ENCODE measurements at regions not wholly inside any gene's neighbourhood (a gene's known extent, or its start where the extent isn't known, plus 50 kb on each side); places are given as distances from the start of the nearest gene placed in this dataset.

GRCh38 chr17:73774852-73775251 is 130.6 kb upstream of the SDK2 start:
- no peak for TF ChIP-seq CTCF (IDR thresholded peaks at IDR 0.05; ENCODE audit: insufficient read depth, low read depth, low read length)
- DNase-seq (ENCODE audit: low read depth): peak; percentile 18
- no peak overlapping the region for H3K4me3 ChIP-seq (ENCODE audit: low read depth, low read length)

DNA sequence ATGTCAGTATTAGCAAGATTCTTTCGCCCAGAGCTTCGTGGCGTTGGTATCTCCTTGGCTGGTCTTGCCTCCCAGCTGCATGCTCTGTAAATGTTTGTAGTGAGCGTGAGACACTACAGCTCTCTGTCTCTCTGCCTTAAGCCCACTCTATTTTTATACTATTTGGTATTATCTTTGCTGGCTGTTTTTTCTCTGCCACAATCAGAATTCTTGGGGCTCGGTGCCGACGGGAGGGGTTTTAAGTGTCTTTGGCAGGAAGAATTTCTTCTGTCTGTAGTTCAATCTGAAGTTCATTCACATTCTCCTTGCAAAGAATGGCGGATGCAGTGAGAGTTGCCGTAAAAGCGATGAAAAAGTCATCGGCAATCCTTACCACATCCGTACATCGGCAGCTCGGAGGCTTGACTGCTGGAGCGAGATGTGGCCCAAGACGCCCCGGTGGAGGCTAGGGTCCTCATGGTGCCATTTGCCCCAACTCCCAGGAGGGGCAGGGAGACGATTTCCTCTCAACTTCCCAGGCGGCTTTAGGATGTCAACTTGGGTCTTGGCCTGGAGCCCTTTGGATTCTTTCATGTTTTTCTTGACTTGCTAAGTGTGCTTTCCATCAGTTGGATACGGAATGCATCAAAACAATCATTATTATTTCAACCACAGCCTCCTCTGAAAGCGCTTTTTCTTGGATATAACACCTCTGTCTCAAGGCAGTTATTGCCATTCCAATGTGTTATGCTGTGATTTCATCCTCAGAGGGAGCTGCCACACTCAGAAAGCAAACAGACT is 132.3 kb upstream of the SDK2 start:
- TF ChIP-seq CTCF (IDR thresholded peaks at IDR 0.05; ENCODE audit: insufficient read depth, low read depth, low read length): no peak
- no peak for DNase-seq (ENCODE audit: low read depth)
- H3K4me3 ChIP-seq (ENCODE audit: low read depth, low read length): no peak overlapping the region

DNA sequence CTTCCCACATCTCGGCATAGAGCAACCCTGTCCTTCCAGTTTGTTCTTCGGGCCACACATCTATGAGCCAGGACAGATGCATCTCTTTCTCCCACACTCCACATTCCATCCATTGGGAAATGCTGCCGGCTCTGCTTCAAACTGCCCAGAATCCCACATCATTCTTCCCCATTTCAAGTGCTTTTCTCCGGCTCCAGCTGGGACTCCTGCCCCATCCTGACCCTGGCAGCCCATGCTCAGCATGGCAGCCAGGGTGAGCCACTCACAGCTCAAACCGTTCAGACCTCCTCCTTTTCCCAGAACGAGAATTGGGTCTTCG is 132.8 kb upstream of the SDK2 start:
- no peak overlapping the region for H3K4me3 ChIP-seq (ENCODE audit: low read depth, low read length)
- TF ChIP-seq CTCF (IDR thresholded peaks at IDR 0.05; ENCODE audit: insufficient read depth, low read depth, low read length): no peak
- DNase-seq (ENCODE audit: low read depth): peak; percentile 19

GRCh38 chr17:73782231-73782630 is 138.0 kb upstream of the SDK2 start:
- no peak for DNase-seq (ENCODE audit: low read depth)
- H3K4me3 ChIP-seq (ENCODE audit: low read depth, low read length): no peak overlapping the region
- TF ChIP-seq CTCF (IDR thresholded peaks at IDR 0.05; ENCODE audit: insufficient read depth, low read depth, low read length): no peak

DNA sequence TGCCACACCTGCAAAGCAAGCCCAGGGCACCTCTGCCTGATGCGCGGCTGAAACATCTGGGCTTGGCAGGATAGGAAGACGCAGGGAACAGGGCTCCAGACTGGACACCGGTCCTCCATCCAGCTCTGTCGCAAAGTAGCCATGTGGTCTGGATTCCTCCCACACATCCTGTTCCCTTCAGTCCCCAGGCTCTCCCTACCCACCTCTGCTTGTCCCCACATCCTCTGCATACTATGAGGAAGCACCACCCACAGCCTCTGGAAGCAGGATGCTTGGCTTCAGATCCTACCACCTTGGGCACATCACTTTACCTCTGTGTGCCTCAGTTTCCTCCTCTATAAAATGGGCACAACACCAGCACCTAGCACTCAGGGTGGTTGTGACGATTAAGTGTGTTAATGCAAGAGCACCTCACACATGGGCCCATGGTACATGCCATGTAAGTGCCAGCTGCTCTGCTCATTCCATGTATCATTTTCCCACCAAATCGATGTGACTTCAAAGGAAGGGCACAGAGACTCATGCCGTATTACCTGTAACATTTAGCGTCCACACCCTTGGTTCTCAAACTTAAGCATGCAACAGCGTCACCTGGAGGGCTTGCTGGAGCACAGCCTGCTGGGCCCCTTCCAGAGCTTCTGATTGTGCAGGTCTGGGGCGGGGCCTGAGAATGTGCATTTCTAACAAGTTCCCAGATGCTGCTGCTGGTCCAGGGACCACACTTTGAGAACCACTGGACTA is 138.6 kb upstream of the SDK2 start:
- no peak for DNase-seq (ENCODE audit: low read depth)
- no peak for TF ChIP-seq CTCF (IDR thresholded peaks at IDR 0.05; ENCODE audit: insufficient read depth, low read depth, low read length)
- H3K4me3 ChIP-seq (ENCODE audit: low read depth, low read length): no peak overlapping the region

DNA sequence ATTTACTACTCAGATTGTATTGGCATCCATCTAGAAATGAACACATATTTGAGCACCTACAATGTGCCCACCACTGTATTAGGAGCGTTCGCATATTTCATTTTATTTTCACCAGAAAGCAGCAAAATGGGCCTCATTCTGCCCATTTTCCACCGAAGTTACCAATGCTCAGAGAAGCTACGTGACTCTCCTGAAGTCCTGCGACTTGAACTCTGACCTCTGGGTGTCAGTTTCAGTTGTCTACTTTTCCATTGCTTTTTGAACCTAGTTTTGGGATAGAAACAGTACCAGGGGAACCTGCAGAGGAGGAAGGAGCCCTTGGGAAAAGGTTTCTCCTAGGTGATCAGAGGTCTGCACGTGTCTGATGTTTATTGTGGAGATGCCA is 139.1 kb upstream of the SDK2 start:
- TF ChIP-seq CTCF (IDR thresholded peaks at IDR 0.05; ENCODE audit: insufficient read depth, low read depth, low read length): no peak
- no peak overlapping the region for H3K4me3 ChIP-seq (ENCODE audit: low read depth, low read length)
- no peak for DNase-seq (ENCODE audit: low read depth)
